GM12872 (cell line): ENCODE measurements at regions not wholly inside any gene's neighbourhood (a gene's known extent, or its start where the extent isn't known, plus 50 kb on each side); places are given as distances from the start of the nearest gene placed in this dataset.

Experiments
- CTCF ChIP-seq: IDR thresholded peaks from 3 replicates; pipeline ENCODE4 v1.5.1; 2011; ENCODE audit warnings: low read depth, mild to moderate bottlenecking, low read length, moderate library complexity; ENCODE audit not compliant: insufficient read depth

- TF ChIP-seq CTCF: peak; percentile 30; the same call in 2 of the 3 replicates
Measured at GRCh38 chr2:157178874-157179273, 78.6 kb upstream of the GALNT5 start.

GRCh38 chr2:157179324-157180105 is 78.0 kb upstream of the GALNT5 start:
- TF ChIP-seq CTCF: no peak

DNA sequence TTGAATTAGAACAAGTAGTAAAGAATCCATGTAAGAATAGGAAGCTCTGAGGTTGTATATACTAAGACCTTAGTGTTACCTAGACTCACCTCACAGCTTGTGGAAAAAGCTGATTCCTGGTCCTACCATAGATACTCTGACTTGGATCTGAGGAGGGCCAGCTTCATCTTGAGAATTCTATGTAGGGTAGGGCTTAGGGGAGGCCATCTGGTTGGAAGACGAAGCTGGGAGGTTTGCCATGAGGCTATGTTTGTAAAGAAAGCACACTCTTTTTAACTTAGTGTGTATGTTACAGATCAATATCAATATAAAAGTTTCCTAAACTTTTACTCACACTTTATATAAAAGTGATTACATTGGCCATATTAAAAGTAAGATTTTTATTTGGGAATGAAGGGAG is 77.1 kb upstream of the GALNT5 start:
- no peak for TF ChIP-seq CTCF

DNA sequence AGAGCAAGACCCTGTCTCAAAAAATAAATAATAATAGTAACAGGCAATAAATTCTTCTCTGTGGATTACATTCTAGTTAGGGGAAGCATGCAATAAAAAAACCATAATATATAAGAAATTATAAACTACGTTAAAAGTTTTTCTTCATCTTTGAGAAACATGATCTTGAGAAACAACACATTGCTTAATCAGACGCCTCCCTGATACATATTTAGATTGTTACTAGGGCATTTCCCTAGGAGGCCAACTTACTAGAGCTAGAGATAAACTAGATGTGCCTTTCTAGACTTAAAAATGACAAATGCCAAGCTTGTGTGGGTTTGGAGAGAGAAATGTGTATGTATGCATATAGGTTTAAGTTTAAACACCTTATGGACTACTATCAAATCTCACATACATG is 76.3 kb upstream of the GALNT5 start:
- TF ChIP-seq CTCF: no peak

DNA sequence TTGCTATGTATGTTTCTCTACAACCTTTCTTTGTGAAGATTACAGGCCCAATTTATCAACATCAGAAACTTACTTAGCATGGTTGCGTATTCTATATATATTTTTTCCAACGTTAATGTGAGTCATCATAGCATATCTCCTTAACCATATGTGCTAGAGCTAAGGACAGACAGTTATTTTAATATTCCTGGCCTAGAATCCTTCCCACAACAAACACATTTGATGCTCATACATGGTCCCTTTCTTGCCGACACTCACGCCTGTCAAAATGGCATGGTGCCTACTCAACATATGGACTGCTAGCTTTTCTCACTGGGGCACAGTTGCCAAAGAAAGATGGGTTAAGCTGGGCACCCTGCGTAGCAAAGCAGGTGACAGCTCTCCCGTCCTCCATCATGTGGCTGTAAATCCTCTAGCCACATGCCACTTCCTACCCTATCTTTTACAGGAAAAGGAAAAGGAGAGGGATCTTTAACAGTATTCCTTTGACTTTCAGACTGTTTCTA is 75.2 kb upstream of the GALNT5 start:
- no peak for TF ChIP-seq CTCF

DNA sequence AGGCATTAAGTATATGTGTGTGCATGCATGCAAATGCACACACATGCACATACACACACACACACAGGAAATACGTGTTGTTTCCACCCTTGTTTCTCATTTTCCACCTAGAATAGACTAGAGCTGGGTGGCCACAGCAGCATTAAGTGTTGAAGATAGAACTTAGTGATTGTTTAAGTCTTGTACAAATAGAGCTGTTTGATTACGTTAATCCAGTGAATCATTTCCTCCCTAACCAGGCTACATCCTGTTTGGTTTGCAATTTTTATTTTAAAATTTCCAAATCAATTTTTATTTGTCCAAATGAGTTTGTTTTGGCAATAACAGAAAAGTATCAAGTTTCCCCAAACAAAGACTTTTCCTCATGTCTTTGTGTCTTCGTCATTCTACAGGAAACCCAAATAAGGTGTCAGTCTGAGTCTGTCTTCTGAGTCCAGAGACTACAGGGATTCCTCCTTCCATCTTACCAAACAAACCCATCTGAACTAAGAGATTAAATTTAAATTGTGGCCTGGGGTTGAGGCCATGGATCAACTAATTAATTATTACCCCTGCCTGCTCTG is 74.6 kb upstream of the GALNT5 start:
- no peak for TF ChIP-seq CTCF

DNA sequence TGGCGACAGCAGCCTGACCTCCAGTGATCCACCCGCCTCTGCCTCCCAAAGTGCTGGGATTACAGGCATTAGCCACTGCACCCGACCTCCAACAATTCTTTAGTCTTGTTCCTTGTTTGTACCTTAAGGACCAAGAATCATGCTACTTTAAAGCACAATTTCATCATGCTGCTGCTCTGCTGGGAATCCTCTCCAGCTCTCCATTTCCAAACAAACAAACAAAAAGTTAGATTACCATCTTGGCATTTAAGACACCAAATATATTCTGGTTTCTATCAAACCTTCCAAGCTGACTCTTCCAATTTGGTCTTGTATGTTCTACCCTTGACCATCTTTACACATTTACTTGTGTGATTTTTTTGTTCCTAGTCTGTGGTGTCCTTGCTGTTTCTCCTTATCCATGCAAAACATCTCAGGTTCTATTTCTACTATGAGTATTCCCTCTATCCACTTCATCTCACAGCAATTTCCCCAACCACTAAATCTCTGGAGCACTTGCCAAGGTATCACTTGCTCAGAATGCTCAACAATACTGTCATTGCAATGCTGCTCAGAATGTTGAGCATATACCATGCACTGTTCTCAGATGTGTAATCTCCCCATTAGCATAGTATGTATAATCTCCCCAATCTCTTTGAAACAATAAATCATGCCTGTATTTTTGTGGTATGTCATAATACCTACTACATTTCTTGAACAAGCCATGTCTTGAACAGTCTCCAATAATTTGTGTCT is 73.2 kb upstream of the GALNT5 start:
- no peak for TF ChIP-seq CTCF
